Activated naive CD4-positive, alpha-beta T cell treated with anti-CD3 and anti-CD28 coated beads, Interleukin-2, amount 10 ng/mL, durations not matched to agents 7 days and 5 days (primary cell): ENCODE measurements at regions not wholly inside any gene's neighbourhood (a gene's known extent, or its start where the extent isn't known, plus 50 kb on each side); places are given as distances from the start of the nearest gene placed in this dataset.

ENCODE experiments used
- CTCF ChIA-PET: fragments of 350-600 bp; sonication (Branson Sonifier 250); formaldehyde crosslinking; loops from one replicate; lab custom pipeline; 2021; ENCODE audit warnings: antibody characterized with exemption; lab: Charles Lee
- DNase-seq: peaks from one replicate; pipeline ENCODE4 v3.0.0-alpha.2; 2020
- H3K27ac Mint-ChIP-seq: one replicate; pipeline ENCODE4 v1.8.0; 2021; ENCODE audit warnings: mild to moderate bottlenecking, moderate library complexity, mixed read lengths
- H3K27me3 Mint-ChIP-seq: one replicate; pipeline ENCODE4 v1.8.0; 2021; ENCODE audit warnings: mild to moderate bottlenecking, mixed read lengths
- H3K36me3 Mint-ChIP-seq: one replicate; pipeline ENCODE4 v1.8.0; 2021; ENCODE audit warnings: mixed read lengths
- H3K4me1 Mint-ChIP-seq: one replicate; pipeline ENCODE4 v1.8.0; 2021; ENCODE audit warnings: mixed read lengths
- H3K4me3 Mint-ChIP-seq: one replicate; pipeline ENCODE4 v1.8.0; 2021; ENCODE audit warnings: mild to moderate bottlenecking, moderate library complexity, mixed read lengths
- H3K9me3 Mint-ChIP-seq: one replicate; pipeline ENCODE4 v1.8.0; 2021; ENCODE audit warnings: mixed read lengths

GRCh38 chr20:48102076-48102787 lies 317.0 kb upstream of the SULF2 start:
- Mint-ChIP-seq H3K36me3 (no peaks in the 10 kb centered on the region), H3K27ac (no peak overlapping the region), H3K27me3 (no peaks in the 10 kb centered on the region), H3K4me1 (no peaks in the 10 kb centered on the region), H3K4me3 (no peak overlapping the region), H3K9me3 (no peaks in the 10 kb centered on the region)
- no peak for DNase-seq
- CTCF ChIA-PET: no interaction called here

- DNase-seq: no peak
- no peak overlapping the region for H3K27ac Mint-ChIP-seq
- no peak overlapping the region for H3K4me3 Mint-ChIP-seq
- no peaks in the 10 kb centered on the region for H3K9me3 Mint-ChIP-seq
- no peaks in the 10 kb centered on the region for H3K27me3 Mint-ChIP-seq
- no peaks in the 10 kb centered on the region for H3K36me3 Mint-ChIP-seq
- no peaks in the 10 kb centered on the region for H3K4me1 Mint-ChIP-seq
- CTCF ChIA-PET: no interaction called here
Observed at GRCh38 chr20:48100483-48100882, 315.2 kb upstream of the SULF2 start.

GRCh38 chr20:48098866-48099265 lies 313.6 kb upstream of the SULF2 start:
- CTCF ChIA-PET: no interaction called here
- Mint-ChIP-seq H3K4me3 (no peak overlapping the region), H3K4me1 (no peaks in the 10 kb centered on the region), H3K27ac (no peak overlapping the region), H3K27me3 (no peaks in the 10 kb centered on the region), H3K9me3 (no peaks in the 10 kb centered on the region), H3K36me3 (no peaks in the 10 kb centered on the region)
- no peak for DNase-seq

GRCh38 chr20:48098099-48098498 lies 312.8 kb upstream of the SULF2 start:
- DNase-seq: no peak
- no peaks in the 10 kb centered on the region for H3K36me3 Mint-ChIP-seq
- CTCF ChIA-PET: no interaction called here
- no peaks in the 10 kb centered on the region for H3K9me3 Mint-ChIP-seq
- no peak overlapping the region for H3K4me3 Mint-ChIP-seq
- H3K27ac Mint-ChIP-seq: no peak overlapping the region
- no peaks in the 10 kb centered on the region for H3K4me1 Mint-ChIP-seq
- H3K27me3 Mint-ChIP-seq: no peaks in the 10 kb centered on the region

- H3K36me3 Mint-ChIP-seq: no peaks in the 10 kb centered on the region
- no peak overlapping the region for H3K4me3 Mint-ChIP-seq
- H3K27me3 Mint-ChIP-seq: no peaks in the 10 kb centered on the region
- no peak overlapping the region for H3K27ac Mint-ChIP-seq
- no peak for DNase-seq
- no peaks in the 10 kb centered on the region for H3K4me1 Mint-ChIP-seq
- no peaks in the 10 kb centered on the region for H3K9me3 Mint-ChIP-seq
- CTCF ChIA-PET: no interaction called here
Observed at GRCh38 chr20:48096957-48097890, 311.9 kb upstream of the SULF2 start.

- no peak for DNase-seq
- no peaks in the 10 kb centered on the region for H3K27me3 Mint-ChIP-seq
- H3K36me3 Mint-ChIP-seq: no peaks in the 10 kb centered on the region
- CTCF ChIA-PET: no interaction called here
- H3K4me3 Mint-ChIP-seq: no peak overlapping the region
- no peaks in the 10 kb centered on the region for H3K9me3 Mint-ChIP-seq
- H3K4me1 Mint-ChIP-seq: no peaks in the 10 kb centered on the region
- H3K27ac Mint-ChIP-seq: no peak overlapping the region
Observed at GRCh38 chr20:48096212-48096875, 311.1 kb upstream of the SULF2 start.

DNA sequence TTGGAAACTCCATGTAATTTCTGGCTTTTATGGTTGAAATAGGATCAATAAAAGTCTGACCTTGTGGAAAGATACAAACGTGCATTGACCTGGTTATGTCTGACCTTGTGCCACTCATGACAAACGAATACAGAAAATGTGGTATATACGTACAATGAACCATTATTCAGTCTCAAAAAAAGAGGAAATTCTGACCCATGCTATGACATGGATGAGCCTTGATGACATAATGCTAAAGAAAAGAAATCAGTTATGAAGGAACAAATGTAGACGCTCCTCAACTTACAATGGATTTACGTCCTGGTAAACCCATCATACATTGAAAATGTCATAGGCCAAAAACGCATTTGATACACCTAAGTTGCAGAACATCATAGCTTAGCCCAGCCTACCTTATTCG lies 309.7 kb upstream of the SULF2 start:
- Mint-ChIP-seq H3K9me3 (no peaks in the 10 kb centered on the region), H3K36me3 (no peaks in the 10 kb centered on the region), H3K27me3 (peaks cover 5% of the 10 kb centered on the region), H3K4me3 (no peak overlapping the region), H3K27ac (no peak overlapping the region), H3K4me1 (no peaks in the 10 kb centered on the region)
- CTCF ChIA-PET: no interaction called here
- DNase-seq: no peak

GRCh38 chr20:48094196-48094749 lies 309.0 kb upstream of the SULF2 start:
- no peak overlapping the region for H3K27ac Mint-ChIP-seq
- CTCF ChIA-PET: no interaction called here
- H3K36me3 Mint-ChIP-seq: no peaks in the 10 kb centered on the region
- no peaks in the 10 kb centered on the region for H3K9me3 Mint-ChIP-seq
- H3K27me3 Mint-ChIP-seq: peaks cover 7% of the 10 kb centered on the region
- H3K4me1 Mint-ChIP-seq: no peaks in the 10 kb centered on the region
- no peak for DNase-seq
- H3K4me3 Mint-ChIP-seq: no peak overlapping the region

DNA sequence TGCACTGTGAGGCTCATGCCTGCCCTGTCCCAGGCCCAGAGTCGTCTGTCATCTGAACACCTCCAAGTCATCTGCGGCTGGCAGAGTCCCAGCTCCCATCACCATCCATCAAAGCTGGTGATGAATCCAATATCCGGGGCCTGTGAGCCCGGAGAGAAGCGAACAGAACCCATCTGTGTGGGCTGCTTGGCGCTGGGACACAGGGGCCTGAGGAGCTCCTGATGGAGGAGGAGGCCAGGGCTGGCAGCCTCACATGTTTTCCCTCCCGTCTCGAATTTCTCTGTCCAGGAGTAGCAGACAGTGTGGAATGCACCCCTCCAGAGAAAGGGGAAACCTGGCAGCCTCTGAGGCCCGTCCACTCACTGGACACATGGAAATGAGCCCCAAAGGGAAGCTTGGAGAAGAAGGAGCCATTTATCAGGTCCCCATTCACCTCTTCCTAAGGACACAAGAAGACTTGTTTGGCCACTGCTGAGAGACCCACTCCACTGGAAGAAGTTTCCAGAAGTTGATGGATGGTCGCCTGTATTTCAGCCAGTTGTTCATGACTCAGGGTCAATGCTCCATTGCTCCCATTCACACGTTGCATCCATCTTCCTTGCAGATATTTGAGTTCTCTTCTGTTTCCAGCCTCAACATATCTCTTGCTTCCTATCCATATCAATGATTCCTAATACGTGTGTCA lies 307.5 kb upstream of the SULF2 start:
- Mint-ChIP-seq H3K9me3 (no peaks in the 10 kb centered on the region), H3K27me3 (peaks cover 12% of the 10 kb centered on the region), H3K27ac (no peak overlapping the region), H3K36me3 (no peaks in the 10 kb centered on the region), H3K4me3 (no peak overlapping the region), H3K4me1 (no peaks in the 10 kb centered on the region)
- CTCF ChIA-PET: no interaction called here
- DNase-seq: no peak

DNA sequence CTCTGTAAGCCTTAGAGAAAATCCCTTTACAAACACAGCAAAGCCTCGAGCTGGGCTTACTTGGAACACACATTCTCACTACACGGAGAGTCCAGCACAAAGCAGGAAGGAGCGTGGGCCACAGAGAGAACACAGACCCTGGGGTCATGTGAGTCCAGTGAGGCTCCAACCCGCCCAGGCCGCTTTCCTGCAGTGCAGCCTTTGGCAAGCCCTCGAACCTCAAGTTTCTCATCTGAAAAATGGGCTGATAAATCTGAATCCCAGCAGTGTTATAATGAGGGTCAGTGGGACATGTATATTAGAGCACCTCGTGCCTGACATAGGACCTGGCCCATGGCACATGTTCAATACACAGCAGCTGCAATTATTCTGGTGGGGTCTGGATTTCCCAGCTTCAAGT lies 305.5 kb upstream of the SULF2 start:
- no peaks in the 10 kb centered on the region for H3K9me3 Mint-ChIP-seq
- H3K36me3 Mint-ChIP-seq: no peaks in the 10 kb centered on the region
- H3K27ac Mint-ChIP-seq: no peak overlapping the region
- no peak overlapping the region for H3K4me3 Mint-ChIP-seq
- H3K4me1 Mint-ChIP-seq: no peaks in the 10 kb centered on the region
- DNase-seq: no peak
- H3K27me3 Mint-ChIP-seq: peaks cover 15% of the 10 kb centered on the region
- CTCF ChIA-PET: no interaction called here

DNA sequence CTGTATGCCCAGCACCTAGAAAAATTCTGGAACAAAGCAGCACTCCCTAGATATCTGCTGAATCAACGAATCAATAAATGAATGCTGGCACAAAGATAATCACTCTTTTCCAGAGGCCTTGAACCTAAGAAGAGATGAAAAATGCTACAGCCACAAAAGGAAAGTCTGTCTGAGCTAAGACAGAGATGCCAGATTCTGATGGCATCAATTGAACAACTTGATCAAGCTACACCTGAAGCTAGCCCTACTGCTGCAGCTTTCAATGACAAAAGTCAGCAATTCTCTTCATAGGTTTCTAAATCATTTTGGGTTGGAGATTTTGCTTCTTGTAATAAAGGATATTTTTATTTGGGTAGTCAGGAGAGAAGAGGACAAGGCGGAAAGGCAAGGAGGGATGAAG lies 305.0 kb upstream of the SULF2 start:
- DNase-seq: no peak
- Mint-ChIP-seq H3K36me3 (no peaks in the 10 kb centered on the region), H3K27ac (no peak overlapping the region), H3K4me3 (no peak overlapping the region), H3K27me3 (peaks cover 15% of the 10 kb centered on the region), H3K9me3 (no peaks in the 10 kb centered on the region), H3K4me1 (no peaks in the 10 kb centered on the region)
- CTCF ChIA-PET: no interaction called here

GRCh38 chr20:48080583-48080982 lies 295.3 kb upstream of the SULF2 start:
- Mint-ChIP-seq H3K9me3 (no peaks in the 10 kb centered on the region), H3K27me3 (peaks cover 11% of the 10 kb centered on the region), H3K4me1 (no peaks in the 10 kb centered on the region), H3K27ac (no peak overlapping the region), H3K36me3 (no peaks in the 10 kb centered on the region), H3K4me3 (no peak overlapping the region)
- CTCF ChIA-PET: no interaction called here
- DNase-seq: no peak

DNA sequence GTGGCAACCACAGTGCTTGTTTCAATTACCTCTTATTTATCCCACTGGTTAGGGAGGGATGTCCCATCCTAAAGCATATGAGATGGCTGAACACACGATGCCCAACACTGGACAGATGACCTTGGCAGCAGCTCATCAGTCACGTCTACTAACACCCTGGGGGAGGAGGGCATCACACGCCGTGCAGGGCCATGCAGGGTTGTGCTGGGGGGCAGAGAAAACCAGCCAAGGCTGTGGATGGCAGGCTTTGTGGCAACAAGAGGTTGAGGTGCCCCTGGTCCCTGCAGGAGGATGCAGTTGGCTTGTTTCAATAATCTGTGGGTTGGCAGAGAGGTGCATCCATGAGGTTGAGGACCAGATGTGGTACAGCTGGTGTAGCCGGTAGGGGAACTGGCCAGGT lies 293.7 kb upstream of the SULF2 start:
- Mint-ChIP-seq H3K9me3 (no peaks in the 10 kb centered on the region), H3K4me3 (no peak overlapping the region), H3K36me3 (no peaks in the 10 kb centered on the region), H3K27ac (no peak overlapping the region), H3K4me1 (no peaks in the 10 kb centered on the region), H3K27me3 (peaks cover 11% of the 10 kb centered on the region)
- DNase-seq: no peak
- CTCF ChIA-PET: no interaction called here

DNA sequence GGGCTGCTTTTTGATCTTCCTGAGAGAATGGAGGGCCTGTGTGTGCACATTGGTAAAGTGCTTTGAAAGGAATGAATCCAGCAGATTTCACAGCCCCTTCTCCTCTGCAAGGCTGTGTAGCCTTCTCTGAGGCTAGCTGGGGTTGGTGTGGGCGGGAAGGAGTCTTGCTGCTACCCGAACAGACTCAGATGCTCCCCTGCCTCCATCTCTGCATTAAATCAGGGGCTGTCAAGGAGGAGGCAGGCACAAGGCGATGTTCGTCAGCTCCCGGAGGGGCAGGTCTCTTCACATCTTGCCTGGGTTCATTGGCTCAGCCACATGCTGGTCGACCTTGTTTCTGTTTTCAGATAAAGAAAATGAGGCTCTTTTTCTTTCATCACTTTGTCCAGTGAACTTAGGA lies 291.5 kb upstream of the SULF2 start:
- H3K9me3 Mint-ChIP-seq: no peaks in the 10 kb centered on the region
- CTCF ChIA-PET: no interaction called here
- no peak overlapping the region for H3K27ac Mint-ChIP-seq
- no peak overlapping the region for H3K4me3 Mint-ChIP-seq
- no peaks in the 10 kb centered on the region for H3K4me1 Mint-ChIP-seq
- DNase-seq: no peak
- H3K36me3 Mint-ChIP-seq: no peaks in the 10 kb centered on the region
- peaks cover 18% of the 10 kb centered on the region for H3K27me3 Mint-ChIP-seq
